Suprapubic skin (tissue), 4 donors: ENCODE measurements at regions not wholly inside any gene's neighbourhood (a gene's known extent, or its start where the extent isn't known, plus 50 kb on each side); places are given as distances from the start of the nearest gene placed in this dataset.

Experiments
- DNase-seq, 2 donors: peaks; one replicate each; pipeline ENCODE4 v3.0.0-alpha.2; 2019; ENCODE audit warnings: low spot score in 2 of 2
- H3K27ac ChIP-seq: fragments of 200-600 bp; sonication (generic); one replicate; pipeline ENCODE4 v1.5.1; 2019
- H3K27me3 ChIP-seq: fragments of 200-600 bp; sonication (generic); one replicate; pipeline ENCODE4 v1.5.1; 2019
- H3K36me3 ChIP-seq: fragments of 200-600 bp; sonication (generic); one replicate; pipeline ENCODE4 v1.5.1; 2019
- H3K4me1 ChIP-seq: fragments of 200-600 bp; sonication (generic); one replicate; pipeline ENCODE4 v1.5.1; 2019
- H3K4me3 ChIP-seq: fragments of 200-600 bp; sonication (generic); one replicate; pipeline ENCODE4 v1.5.1; 2019; ENCODE audit warnings: mild to moderate bottlenecking
- H3K9me3 ChIP-seq: fragments of 200-600 bp; sonication (generic); one replicate; pipeline ENCODE4 v1.5.1; 2019
- CTCF ChIP-seq, 2 donors: fragments of 200-600 bp in 1 of 2; fragments of 450-650 bp in 1 of 2; sonication (generic) in 1 of 2; IDR thresholded peaks; one replicate each; pipeline ENCODE4 v1.5.1; 2016 to 2019; ENCODE audit warnings: antibody characterized with exemption in 2 of 2, mild to moderate bottlenecking in 1 of 2, moderate library complexity in 1 of 2
- EP300 ChIP-seq: sonication (generic); formaldehyde crosslinking; IDR thresholded peaks from one replicate; pipeline ENCODE4 v1.6.1; 2017; ENCODE audit warnings: antibody characterized with exemption
- POLR2A ChIP-seq, 2 donors: fragments of 450-650 bp; IDR thresholded peaks; one replicate each; pipeline ENCODE4 v1.6.1; 2017; ENCODE audit warnings: antibody characterized with exemption in 2 of 2, mild to moderate bottlenecking in 2 of 2, moderate library complexity in 2 of 2
- POLR2AphosphoS5 ChIP-seq, 3 donors: sonication (generic); formaldehyde crosslinking; IDR thresholded peaks; one replicate each; pipeline ENCODE4 v1.6.1; 2017; ENCODE audit warnings: antibody characterized with exemption in 3 of 3
- WGBS: methylation state at CpG from one replicate; pipeline ENCODE4 v1.1.5; 2018; 5-methylcytosine and 5-hydroxymethylcytosine counted together

GRCh38 chr7:47634273-47634672, 52.4 kb upstream of the TNS3 start:
- no peaks in the 10 kb centered on the region for H3K27me3 ChIP-seq
- no peaks in the 10 kb centered on the region for H3K36me3 ChIP-seq
- TF ChIP-seq POLR2AphosphoS5 (IDR thresholded peaks at IDR 0.05) (no peak), POLR2A (IDR thresholded peaks at IDR 0.05) (no peak), EP300 (no peak), CTCF (IDR thresholded peaks at IDR 0.05) (no peak)
- no peaks in the 10 kb centered on the region for H3K9me3 ChIP-seq
- H3K27ac ChIP-seq = no peak overlapping the region
- H3K4me1 ChIP-seq = peaks cover 39% of the 10 kb centered on the region
- H3K4me3 ChIP-seq = no peak overlapping the region
- DNase-seq = no peak
- WGBS = 91% methylated on average over 2 of the region's 2 CpGs

- TF ChIP-seq POLR2A (IDR thresholded peaks at IDR 0.05) (no peak), CTCF (IDR thresholded peaks at IDR 0.05) (no peak), EP300 (no peak), POLR2AphosphoS5 (IDR thresholded peaks at IDR 0.05) (no peak)
- peaks cover 28% of the 10 kb centered on the region for H3K4me1 ChIP-seq
- 96% methylated on average over 10 of the region's 10 CpGs for WGBS
These were observed 51.2 kb upstream of the TNS3 start for GRCh38 chr7:47633134-47633533.

More at GRCh38 chr7:47633134-47633533, 51.2 kb upstream of the TNS3 start:
- no peaks in the 10 kb centered on the region for H3K27me3 ChIP-seq
- DNase-seq = no peak
- H3K4me3 ChIP-seq = no peak overlapping the region
- no peaks in the 10 kb centered on the region for H3K9me3 ChIP-seq
- no peak overlapping the region for H3K27ac ChIP-seq
- H3K36me3 ChIP-seq = no peaks in the 10 kb centered on the region
